Large intestine (tissue), 3 donors: ENCODE measurements at regions not wholly inside any gene's neighbourhood (a gene's known extent, or its start where the extent isn't known, plus 50 kb on each side); places are given as distances from the start of the nearest gene placed in this dataset.
"Not testable (repeated sequence)": the region's sequence is repeated elsewhere in the genome, so short reads cannot be mapped to it uniquely, and the experiment has no call there.

Experiments
- DNase-seq, 2 donors: peaks; one replicate each; pipeline versions ENCODE4 v3.0.0 to v3.0.0-alpha.2; 2013
- H3K27ac ChIP-seq: one replicate; pipeline ENCODE4 v1.5.1; 2013; ENCODE audit warnings: low read length
- H3K27me3 ChIP-seq: 2 replicates; pipeline ENCODE4 v1.6.1; 2013; ENCODE audit warnings: low read length; ENCODE audit not compliant: control insufficient read depth, insufficient read depth
- H3K36me3 ChIP-seq: 2 replicates; pipeline ENCODE4 v1.6.1; 2013; ENCODE audit warnings: low read length; ENCODE audit not compliant: control insufficient read depth, insufficient read depth
- H3K4me1 ChIP-seq: one replicate; pipeline ENCODE4 v1.6.1; 2013; ENCODE audit warnings: low read length; ENCODE audit not compliant: control insufficient read depth, insufficient read depth
- H3K4me3 ChIP-seq: one replicate; pipeline ENCODE4 v1.5.1; 2013; ENCODE audit warnings: low read length
- H3K9me3 ChIP-seq: one replicate; pipeline ENCODE4 v1.6.1; 2013; ENCODE audit warnings: mild to moderate bottlenecking, low read depth, low read length, moderate library complexity; ENCODE audit not compliant: control insufficient read depth
- WGBS: methylation state at CpG from one replicate; pipeline ENCODE4 v1.1.5; 2013; ENCODE audit warnings: low lambda C conversion rate; ENCODE audit not compliant: insufficient coverage; 5-methylcytosine and 5-hydroxymethylcytosine counted together

DNA sequence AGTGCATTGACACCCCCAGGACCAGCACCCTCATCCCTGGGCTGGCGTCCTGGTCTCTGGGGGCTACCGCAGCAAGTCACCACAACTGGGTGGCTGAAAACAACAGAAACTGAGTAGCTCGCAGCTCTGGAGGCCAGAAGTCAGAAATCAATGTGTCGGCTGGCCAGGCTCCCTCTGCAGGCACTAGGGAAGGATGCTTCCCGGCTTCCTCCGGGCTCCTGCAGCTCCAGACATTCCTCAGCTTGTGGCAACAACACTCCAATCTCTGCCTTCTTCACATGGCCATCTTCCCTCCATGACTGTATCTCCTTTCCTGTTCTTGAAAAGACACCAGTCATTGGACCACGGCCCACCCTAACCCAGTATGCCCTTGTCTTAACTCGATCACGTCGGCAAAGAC, 224.2 kb downstream of the NPHP4 start:
- Histone ChIP-seq H3K4me3 (no peak overlapping the region), H3K36me3 (no peaks in the 10 kb centered on the region), H3K9me3 (no peaks in the 10 kb centered on the region), H3K4me1 (no peaks in the 10 kb centered on the region), H3K27me3 (peaks cover 9% of the 10 kb centered on the region), H3K27ac (no peak overlapping the region)
- WGBS, result 80% methylated on average over 1 of the region's 10 CpGs
- no peak for DNase-seq

DNA sequence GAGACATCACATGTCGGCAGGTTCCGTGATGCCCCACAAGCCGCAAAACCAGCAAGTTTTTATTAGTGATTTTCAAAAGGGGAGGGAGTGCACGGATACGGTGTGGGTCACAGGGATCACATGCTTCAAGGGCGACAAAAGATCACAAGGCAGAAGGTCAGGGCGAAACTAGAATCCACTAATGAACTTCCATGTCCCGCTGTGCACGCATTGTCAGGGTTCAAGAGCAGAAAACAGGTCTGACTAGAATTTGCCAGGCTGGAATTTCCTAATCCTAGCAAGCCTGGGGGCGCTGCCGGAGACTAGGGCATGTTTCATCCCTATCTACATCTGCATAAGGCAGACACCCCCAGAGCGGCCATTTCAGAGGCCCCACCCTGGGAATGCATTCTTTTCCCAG, 225.2 kb downstream of the NPHP4 start:
- not testable (repeated sequence) for H3K9me3 ChIP-seq, H3K27ac ChIP-seq, H3K27me3 ChIP-seq, H3K36me3 ChIP-seq, DNase-seq, H3K4me3 ChIP-seq, H3K4me1 ChIP-seq
- WGBS, result no CpG with 5 or more reads among the region's 12 CpGs

DNA sequence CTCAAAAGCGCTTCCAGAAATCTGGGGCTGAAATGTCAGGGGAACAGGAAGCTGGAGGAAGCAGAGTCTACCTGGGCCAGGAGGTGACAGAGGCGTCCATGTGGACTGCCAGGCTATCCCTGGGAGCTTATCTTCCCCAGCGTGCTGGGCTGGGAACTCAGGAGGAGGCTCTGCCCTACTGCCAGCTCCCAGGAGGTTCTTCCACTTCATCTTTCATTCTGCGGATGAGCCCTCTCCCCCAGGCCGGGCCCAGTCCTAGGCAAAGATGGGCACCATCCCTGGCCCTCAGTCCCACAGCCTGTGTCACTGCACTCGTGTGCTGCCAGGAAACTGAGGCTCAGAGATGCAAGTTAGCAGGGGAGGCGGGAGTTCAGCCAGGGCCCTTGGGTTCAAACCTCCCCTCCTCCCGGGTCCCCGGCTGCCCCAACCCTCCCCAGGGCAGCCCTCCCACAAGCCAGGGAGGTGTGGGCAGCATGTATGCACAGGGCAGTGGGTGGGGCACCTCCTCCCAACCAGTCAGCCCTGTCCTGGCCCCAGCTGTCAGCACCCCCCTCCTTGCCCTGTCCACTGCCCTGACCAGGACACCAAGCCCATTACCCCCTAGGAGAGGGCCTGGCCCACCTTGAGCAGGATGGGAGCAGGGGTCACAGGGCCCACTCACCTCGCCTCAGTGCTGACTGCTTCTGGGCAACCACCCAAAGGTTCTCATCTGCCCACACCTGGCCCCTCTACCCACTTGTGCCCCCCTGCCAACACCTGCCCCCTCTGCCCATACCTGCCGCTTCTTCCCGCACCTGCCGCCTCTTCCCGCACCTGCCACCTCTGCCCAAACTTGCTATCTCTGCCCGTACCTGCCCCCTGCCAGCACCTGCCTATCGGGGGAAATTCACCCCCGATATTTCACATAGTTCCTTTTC, 226.0 kb downstream of the NPHP4 start:
- Histone ChIP-seq H3K36me3 (no peaks in the 10 kb centered on the region), H3K27ac (no peak overlapping the region), H3K4me3 (no peak overlapping the region), H3K4me1 (no peaks in the 10 kb centered on the region), H3K27me3 (peaks cover 9% of the 10 kb centered on the region), H3K9me3 (no peaks in the 10 kb centered on the region)
- DNase-seq, result no peak
- no CpG with 5 or more reads among the region's 17 CpGs for WGBS

DNA sequence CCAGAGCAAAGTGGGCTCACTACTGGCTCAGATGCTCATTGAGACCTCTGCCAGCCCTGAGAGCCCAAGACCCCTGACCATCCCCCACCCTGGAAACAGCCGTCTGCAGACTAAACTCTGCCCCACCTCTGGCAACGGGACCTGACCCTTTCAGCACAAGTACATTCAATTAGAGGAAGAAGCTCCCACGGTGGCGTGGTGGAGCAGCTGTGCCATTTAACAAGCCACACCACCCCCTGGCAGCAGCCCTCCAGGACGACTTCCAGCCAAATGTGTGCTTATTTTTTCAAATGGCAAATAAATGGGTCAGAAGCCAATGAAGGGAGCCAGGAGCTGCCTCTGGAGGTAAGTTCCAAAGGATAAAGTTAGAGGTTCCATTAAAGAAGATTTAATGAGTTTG, 226.7 kb downstream of the NPHP4 start:
- no peak overlapping the region for H3K27ac ChIP-seq
- no CpG with 5 or more reads among the region's 5 CpGs for WGBS
- H3K36me3 ChIP-seq, result no peaks in the 10 kb centered on the region
- H3K4me3 ChIP-seq, result no peak overlapping the region
- no peaks in the 10 kb centered on the region for H3K9me3 ChIP-seq
- no peaks in the 10 kb centered on the region for H3K4me1 ChIP-seq
- DNase-seq, result no peak
- peaks cover 5% of the 10 kb centered on the region for H3K27me3 ChIP-seq

DNA sequence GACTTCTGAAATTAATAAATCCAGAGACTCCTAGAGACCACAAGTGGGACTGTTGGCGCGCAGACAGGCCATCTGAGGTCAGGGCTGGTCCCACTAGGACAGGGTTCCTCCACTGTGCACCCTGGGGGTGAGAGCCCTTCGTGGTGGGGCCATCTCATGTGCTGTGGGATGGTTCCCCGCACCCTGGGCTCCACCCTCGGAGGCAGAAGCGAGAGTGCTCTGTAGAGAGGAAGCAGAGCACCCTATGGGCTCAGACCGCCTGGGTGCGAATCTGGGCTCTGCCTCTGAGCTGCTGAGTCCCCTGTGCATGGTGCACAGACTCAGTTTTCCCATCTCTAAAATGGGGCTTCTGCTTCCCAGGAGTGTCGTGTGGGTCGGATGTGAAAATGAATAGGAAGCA, 227.3 kb downstream of the NPHP4 start:
- WGBS, result no CpG with 5 or more reads among the region's 10 CpGs
- no peaks in the 10 kb centered on the region for H3K9me3 ChIP-seq
- H3K4me3 ChIP-seq, result no peak overlapping the region
- no peaks in the 10 kb centered on the region for H3K36me3 ChIP-seq
- peaks cover 5% of the 10 kb centered on the region for H3K27me3 ChIP-seq
- DNase-seq, result no peak
- no peak overlapping the region for H3K27ac ChIP-seq
- H3K4me1 ChIP-seq, result no peaks in the 10 kb centered on the region

DNA sequence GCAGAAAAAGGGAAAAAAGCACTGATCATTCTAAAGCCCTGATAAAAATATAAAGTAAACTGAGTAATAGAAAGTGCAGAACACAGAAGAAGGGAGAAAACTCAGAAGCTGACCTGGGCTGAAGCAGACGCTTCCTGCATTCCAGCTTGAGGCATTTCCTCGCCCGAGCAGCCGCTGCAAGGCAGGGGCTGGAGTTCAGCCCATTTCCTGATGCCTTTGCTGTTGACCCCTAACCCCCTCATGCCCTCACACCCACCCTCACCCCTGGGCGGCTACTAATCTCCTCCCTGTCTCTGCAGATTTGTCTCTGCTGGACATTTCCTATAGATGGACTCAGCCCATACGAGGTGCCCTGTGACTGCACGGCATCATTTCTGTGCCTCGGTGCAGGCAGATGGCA, 227.8 kb downstream of the NPHP4 start:
- WGBS, result no CpG with 5 or more reads among the region's 8 CpGs
- DNase-seq, result no peak
- Histone ChIP-seq H3K4me1 (no peaks in the 10 kb centered on the region), H3K4me3 (no peak overlapping the region), H3K27me3 (peaks cover 5% of the 10 kb centered on the region), H3K9me3 (no peaks in the 10 kb centered on the region), H3K27ac (no peak overlapping the region), H3K36me3 (no peaks in the 10 kb centered on the region)

DNA sequence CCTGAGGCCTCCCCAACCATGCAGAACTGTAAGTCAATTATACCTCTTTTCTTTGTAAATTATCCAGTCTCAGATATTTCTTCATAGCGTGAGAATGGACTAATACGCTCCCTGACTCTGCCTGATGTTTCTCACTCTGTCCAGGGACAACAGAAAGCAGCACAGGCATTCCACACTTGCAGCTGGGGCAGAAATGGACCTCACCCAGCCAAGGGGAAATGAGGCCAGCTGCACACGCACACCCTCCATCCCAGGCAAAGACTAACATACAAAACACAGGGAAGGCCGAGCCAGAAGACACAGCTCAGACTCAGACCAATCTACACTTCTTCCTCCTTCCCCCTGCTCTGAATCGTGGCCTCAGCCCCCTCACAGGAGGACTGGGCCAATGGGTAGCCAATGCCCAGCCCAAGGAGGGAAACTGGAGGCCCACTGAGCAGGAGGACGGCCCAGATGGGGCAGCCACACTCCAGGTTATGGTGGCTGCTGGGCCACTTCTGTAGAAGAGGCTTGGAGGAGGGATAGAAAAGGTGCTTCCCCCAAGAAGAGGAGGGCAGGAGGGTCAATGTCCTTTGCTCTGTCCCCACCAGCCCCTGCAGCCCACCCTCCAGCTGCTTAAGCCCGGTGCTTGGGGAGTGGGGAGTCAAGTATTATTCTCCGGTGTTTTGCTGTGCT, 228.4 kb downstream of the NPHP4 start:
- Histone ChIP-seq H3K27ac (no peak overlapping the region), H3K9me3 (no peaks in the 10 kb centered on the region), H3K4me1 (no peaks in the 10 kb centered on the region), H3K36me3 (no peaks in the 10 kb centered on the region), H3K27me3 (peaks cover 5% of the 10 kb centered on the region), H3K4me3 (no peak overlapping the region)
- no CpG with 5 or more reads among the region's 8 CpGs for WGBS
- DNase-seq, result no peak

DNA sequence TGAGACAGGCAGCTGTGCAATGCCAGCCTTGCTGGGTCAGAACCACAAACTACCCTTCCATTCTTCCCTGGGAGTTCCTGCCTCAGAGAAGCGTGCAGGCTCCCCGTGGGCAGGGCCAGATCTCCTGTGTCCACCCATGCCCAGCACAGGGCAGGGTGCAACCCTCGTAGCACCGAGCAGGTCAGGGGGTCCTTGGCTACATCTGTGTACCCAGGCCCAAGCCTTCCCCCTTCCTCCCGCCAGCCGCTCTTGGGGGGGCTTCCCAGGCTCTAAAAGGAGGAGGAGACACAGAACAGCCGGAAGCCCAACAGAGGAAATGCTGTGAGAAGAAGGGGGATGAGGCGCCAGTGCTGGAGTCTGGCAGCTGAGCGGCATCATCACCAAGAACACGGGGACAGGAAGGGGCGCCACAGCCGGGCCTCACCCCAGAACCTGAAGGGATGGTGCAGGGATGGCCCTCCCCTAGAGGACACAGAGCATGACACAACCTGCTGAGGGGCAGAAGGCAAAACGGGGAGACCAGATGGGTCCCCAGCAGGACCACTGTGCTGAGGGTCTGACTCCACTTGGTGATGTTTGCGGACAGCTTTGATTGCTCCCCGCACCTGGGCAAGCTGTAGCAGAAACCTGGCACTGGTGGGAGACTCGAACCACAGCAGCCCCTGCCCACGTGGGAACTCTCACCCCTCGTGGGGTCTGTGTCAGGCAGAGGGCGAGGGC, 233.2 kb downstream of the NPHP4 start:
- DNase-seq, result no peak
- no peaks in the 10 kb centered on the region for H3K4me1 ChIP-seq
- H3K27ac ChIP-seq, result no peak overlapping the region
- no peak overlapping the region for H3K4me3 ChIP-seq
- WGBS, result no CpG with 5 or more reads among the region's 19 CpGs
- no peaks in the 10 kb centered on the region for H3K36me3 ChIP-seq
- H3K27me3 ChIP-seq, result no peaks in the 10 kb centered on the region
- H3K9me3 ChIP-seq, result no peaks in the 10 kb centered on the region

DNA sequence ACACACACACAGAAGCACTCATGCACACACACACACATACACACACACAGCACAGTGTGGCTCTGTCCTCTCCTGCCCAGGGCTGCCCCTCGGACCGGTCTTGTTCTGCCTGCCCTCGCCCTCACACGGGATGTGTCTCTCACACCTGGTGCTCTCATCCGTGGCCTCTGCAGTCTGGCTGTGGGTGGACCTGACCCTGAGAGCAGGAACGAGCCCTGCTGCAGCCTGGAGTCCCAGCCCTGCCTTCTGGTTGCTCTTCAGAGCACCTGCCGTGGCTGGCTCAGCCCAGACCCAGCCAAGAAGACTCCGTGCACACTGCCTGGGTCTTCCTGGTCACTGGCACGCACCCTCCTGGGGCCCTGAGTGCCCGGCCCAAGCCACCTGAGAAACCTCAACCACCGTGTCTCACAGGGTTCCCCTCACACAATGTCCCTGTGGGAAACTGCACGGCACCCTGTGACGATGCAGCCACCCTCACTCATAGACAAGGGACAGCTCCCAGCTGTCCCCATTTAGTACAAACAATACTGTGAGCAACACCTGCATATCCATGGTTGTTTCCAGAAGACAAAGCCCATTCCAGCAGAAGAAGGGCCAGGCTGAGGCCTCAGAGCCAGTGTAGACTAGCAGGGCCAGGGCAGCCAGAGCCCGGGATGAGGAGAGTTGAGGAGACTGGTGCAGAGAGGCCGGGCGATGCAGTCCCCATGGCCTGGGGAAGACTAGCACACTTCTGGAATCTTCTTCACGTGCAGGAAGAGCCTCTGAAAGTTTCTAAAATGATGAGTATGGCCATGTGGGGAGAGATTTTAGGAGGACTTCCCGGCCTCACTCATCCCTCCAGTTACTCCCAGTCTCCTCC, 234.0 kb downstream of the NPHP4 start:
- no CpG with 5 or more reads among the region's 18 CpGs for WGBS
- Histone ChIP-seq H3K27ac (no peak overlapping the region), H3K9me3 (no peaks in the 10 kb centered on the region), H3K4me3 (no peak overlapping the region), H3K36me3 (no peaks in the 10 kb centered on the region), H3K27me3 (no peaks in the 10 kb centered on the region), H3K4me1 (no peaks in the 10 kb centered on the region)
- DNase-seq, result no peak
